ENCODE measurements at regions not wholly inside any gene's neighbourhood (a gene's known extent, or its start where the extent isn't known, plus 50 kb on each side); places are given as distances from the start of the nearest gene placed in this dataset.

DNA sequence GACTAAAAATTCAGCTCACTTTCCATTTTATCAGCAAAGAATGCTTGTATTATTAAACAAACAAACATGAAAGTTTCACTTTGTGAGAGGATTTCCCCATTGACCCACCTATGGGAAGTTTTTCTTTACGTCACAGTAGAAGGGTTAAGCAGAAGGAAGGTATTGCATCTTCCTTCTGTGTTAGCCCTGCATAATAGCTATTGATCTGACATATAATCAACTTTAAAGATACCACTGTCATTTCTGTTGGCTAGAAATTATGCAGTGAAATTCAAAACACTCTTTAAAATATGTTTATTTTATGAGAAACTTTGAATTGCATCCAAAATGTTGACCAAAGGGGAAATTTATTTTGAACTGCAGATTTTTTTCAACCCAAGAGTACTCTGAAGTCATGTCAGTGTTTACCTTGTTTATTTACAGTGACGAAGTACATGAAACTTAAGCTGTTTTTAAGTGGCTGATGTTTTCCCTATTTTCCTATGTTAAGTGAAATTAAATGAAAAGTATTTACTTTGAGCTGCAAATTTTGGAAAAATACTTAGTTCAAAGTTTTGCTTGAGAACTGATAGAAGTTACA lies 566.4 kb downstream of the ZEB2 start:
- Mint-ChIP-seq H3K27me3 (no peaks in the 10 kb centered on the region), H3K9me3 (no peaks in the 10 kb centered on the region), H3K4me3 (no peak overlapping the region), H3K4me1 (peaks cover 0 to 2% (median 0%) of the 10 kb centered on the region in 3 donors), H3K27ac (no peak overlapping the region), H3K36me3 (peaks cover 2% of the 10 kb centered on the region)

DNA sequence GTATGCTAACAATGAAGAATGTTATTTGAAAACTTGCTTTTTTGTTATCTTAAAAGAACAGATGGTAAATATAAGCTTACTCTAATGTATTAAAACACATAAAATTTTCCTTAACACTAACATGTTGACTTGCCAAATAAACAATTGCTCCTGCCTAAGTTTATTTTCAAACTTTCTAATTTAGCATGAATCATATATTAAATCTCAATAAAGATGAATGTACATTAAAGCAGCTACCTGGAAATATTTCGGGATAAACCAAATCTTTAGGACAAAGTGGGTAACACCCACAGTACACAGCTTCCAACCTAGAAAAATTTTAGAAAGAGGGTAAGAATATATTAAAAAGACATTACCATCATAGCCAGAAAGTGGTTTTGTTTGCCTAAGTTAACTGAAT lies 567.4 kb downstream of the ZEB2 start:
- Mint-ChIP-seq H3K4me3 (no peak overlapping the region), H3K27me3 (no peaks in the 10 kb centered on the region), H3K4me1 (peaks cover 0 to 2% (median 0%) of the 10 kb centered on the region in 3 donors), H3K27ac (no peak overlapping the region), H3K9me3 (no peaks in the 10 kb centered on the region), H3K36me3 (peaks cover 4% of the 10 kb centered on the region)

DNA sequence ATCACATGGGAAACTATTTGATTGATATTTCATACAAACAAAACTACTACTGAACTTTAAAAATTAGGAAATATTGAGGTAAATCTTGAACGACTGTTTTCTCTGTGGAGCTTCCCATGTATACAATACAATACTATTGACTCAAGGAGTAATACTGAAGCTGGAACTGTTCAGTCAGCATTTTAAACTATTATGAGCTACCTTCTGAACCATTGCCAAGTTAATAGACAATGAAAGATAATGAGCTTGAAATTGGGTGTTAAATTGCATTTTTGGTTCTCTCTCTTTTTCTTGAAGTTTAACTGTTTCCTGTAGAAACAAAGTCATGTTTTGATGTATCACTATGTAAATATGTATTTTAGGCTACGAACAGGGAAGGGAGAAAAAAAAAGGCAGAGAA lies 569.2 kb downstream of the ZEB2 start:
- Mint-ChIP-seq H3K36me3 (peaks cover 11% of the 10 kb centered on the region), H3K27me3 (no peaks in the 10 kb centered on the region), H3K4me1 (peaks cover 0 to 2% (median 0%) of the 10 kb centered on the region in 3 donors)

DNA sequence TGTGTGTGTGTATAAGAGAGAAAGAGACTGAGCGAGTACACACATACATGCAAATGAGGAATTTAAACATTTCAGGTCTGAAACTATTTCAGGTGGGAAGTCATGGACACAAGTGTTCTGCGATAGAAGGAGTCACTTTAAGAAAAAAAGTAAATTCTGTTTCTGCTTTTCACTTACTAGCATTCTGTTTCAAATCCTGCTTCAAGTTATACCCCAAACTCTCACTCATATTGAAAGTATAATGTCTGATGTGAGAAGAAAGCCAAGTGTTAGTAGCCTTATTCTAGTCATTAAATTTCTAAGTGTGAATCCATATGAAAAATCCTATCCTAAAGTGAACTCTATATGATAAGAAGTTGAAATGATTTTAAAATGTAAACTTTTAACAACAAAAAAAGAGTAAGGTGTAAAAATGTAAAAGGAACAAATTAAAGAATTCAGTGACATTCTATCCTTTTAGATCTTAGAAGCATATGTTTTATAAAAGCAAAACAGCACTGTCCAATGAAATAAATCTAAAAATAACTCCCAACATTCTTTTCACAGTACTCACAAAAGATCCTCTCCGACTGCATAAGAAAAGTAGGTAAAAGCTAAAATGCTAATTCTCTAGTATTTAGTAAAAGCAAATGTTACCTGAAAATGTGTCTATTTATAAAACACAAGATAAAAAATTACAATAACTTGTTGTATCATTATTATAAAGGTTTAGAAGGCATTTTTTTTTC lies 570.6 kb downstream of the ZEB2 start:
- Mint-ChIP-seq H3K9me3 (no peaks in the 10 kb centered on the region), H3K27ac (no peak overlapping the region), H3K27me3 (no peaks in the 10 kb centered on the region), H3K36me3 (peaks cover 13% of the 10 kb centered on the region), H3K4me1 (peaks cover 0 to 2% (median 0%) of the 10 kb centered on the region in 3 donors), H3K4me3 (no peak overlapping the region)

More for the DNA sequence above, 569.2 kb downstream of the ZEB2 start:
- Mint-ChIP-seq H3K4me3 (no peak overlapping the region), H3K9me3 (no peaks in the 10 kb centered on the region), H3K27ac (peak overlapping the region in 1 of 3 donors; percentile 48)

DNA sequence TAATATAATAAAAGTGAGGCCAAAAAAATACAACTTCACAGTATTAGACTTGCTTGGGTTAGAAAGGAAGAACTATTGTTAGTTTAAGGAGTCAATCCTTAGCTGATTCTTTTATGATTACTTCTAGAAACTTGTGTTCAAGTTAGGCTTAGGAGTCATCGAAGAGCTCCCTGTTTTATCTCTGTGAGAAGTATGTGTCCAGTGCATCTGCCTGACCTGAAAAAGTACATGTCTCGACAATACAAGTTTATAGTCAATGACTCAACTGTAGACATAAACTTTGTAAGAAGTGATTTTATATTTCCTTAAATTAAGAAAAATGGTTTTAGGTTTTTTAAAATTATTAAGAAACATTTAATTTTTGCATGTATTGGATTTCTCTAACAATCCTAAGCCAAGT lies 571.2 kb downstream of the ZEB2 start:
- H3K4me1 Mint-ChIP-seq, result no peaks in the 10 kb centered on the region
- H3K36me3 Mint-ChIP-seq, result peaks cover 13% of the 10 kb centered on the region
- no peaks in the 10 kb centered on the region for H3K9me3 Mint-ChIP-seq
- H3K27ac Mint-ChIP-seq, result no peak overlapping the region
- no peaks in the 10 kb centered on the region for H3K27me3 Mint-ChIP-seq
- H3K4me3 Mint-ChIP-seq, result no peak overlapping the region

DNA sequence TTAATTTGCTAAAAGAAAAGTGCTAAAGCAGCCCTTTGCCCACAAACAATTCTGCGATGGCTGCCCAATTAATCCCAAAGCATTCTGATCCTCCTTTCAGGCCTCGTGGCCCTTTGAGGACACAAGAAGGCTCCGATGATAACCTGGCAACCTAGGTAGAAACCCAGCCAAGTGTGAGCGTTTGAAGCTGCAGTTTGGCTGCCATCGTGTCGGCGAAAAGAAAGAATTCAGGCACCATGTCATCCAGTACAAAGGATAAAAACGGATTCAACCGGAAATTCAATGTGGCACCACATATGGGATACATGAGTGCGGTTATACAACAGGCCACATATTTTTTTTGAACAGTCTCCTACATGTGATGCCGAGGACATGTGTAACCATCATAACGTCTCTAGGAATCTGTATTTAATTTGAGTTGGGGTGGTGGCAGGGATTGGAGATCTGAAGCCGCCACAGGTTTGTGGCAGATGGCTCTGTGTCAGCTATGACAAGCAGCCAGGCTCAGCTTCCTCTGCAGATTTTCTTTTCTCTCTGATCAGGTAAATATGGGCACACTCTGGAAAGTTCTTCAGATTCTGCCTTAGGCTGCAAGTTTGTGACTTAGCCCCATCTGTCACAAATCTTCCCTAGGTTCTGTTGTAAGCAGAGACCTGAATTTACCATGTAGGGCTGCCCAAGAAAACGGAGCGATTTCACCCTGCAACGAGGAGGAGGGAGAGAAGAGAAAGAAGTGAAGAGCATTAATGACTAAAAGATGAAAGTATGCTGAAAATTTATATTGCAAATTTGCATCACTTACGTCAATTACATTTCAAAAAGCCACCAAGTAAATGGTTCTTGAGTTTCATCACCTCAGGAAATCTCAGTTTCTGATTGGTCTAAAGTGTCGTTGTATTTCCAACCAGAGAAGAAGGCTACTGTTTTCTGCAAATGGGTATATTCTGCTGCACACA lies 573.2 kb downstream of the ZEB2 start:
- no peaks in the 10 kb centered on the region for H3K9me3 Mint-ChIP-seq
- no peak overlapping the region for H3K4me3 Mint-ChIP-seq
- peaks cover 18% of the 10 kb centered on the region for H3K36me3 Mint-ChIP-seq
- H3K4me1 Mint-ChIP-seq, result no peaks in the 10 kb centered on the region
- H3K27me3 Mint-ChIP-seq, result no peaks in the 10 kb centered on the region
- peak overlapping the region in 1 of 3 donors; percentile 57 for H3K27ac Mint-ChIP-seq

DNA sequence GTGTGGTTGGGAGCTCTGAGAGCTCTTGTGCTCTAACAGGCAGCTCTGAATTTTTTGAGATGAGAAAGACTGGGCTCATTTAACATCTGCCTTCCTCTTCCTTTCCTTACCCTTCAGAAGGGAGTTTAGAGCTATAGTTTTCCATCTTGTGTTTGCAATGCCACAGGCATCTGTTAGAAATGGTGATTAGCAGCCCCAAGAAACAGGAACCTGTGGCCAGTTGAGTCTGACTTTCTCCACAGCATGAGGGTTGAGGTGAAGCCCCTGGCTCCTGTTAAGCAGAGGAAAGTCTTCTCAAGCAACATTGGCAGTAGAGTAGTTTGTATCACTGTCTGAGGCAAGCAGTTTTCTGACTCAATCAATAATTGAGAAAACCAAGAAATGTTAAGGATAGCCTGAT lies 577.4 kb downstream of the ZEB2 start:
- H3K27ac Mint-ChIP-seq, result no peak overlapping the region
- peaks cover 2 to 11% (median 4%) of the 10 kb centered on the region in 3 donors for H3K4me1 Mint-ChIP-seq
- no peak overlapping the region for H3K4me3 Mint-ChIP-seq
- peaks cover 14% of the 10 kb centered on the region for H3K27me3 Mint-ChIP-seq
- no peaks in the 10 kb centered on the region for H3K9me3 Mint-ChIP-seq
- H3K36me3 Mint-ChIP-seq, result peaks cover 19% of the 10 kb centered on the region

DNA sequence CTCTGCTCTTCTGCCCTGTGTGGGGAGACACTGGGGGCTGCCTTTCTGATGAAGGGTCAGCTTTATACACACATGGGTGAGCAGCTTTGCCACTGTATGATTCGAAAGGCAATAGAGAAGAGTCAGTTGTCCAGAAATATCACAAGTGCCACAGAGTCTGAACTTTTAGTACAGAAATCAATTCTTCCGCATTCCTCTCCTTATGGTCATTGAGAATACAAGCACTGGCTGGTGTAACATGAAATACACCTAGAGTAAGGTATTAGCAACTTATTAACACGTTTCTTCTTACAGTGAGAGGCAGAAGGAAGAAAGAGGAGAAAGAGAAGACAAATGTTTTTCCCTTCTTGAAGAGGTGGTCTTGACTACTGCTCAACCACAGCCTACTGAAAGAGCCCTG lies 579.2 kb downstream of the ZEB2 start:
- peaks cover 22% of the 10 kb centered on the region for H3K27me3 Mint-ChIP-seq
- peaks cover 5 to 19% (median 6%) of the 10 kb centered on the region in 3 donors for H3K4me1 Mint-ChIP-seq
- H3K36me3 Mint-ChIP-seq, result peaks cover 12% of the 10 kb centered on the region
- no peaks in the 10 kb centered on the region for H3K9me3 Mint-ChIP-seq
- no peak overlapping the region for H3K27ac Mint-ChIP-seq
- H3K4me3 Mint-ChIP-seq, result no peak overlapping the region

DNA sequence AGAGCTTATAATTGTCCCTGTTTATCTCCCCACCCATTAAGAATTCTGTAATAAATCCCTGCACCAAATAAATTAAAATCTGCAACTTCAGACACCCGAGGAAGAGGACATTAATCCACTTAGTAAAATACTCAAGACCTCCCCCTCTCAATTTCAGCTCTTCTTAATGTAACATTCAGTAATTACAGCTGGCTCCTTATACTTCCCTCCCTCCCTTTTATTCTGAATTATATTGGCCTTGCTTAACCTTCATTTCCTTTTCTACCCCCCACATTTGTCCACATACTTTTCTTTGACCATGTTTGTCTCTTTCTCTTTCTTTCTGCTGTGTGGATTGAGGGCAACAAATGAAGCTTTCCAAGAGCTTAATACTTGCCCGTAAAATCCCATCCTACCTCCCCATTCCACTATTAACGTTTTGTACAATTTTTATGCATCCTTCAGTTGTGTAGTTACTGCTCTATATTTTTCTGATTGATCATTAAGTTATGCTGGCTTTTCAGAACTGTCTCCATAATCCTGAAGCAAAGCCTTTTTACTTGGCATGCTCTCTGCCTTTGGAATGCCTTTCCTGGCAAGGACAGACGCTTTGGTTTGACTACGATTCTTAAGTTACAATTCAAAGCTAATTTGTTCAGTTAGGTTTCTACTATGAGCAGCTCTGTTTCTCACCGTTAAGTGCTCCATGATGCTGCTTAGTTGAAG lies 580.1 kb downstream of the ZEB2 start:
- H3K4me1 Mint-ChIP-seq, result peaks cover 5 to 20% (median 6%) of the 10 kb centered on the region in 3 donors
- H3K36me3 Mint-ChIP-seq, result peaks cover 9% of the 10 kb centered on the region
- peaks cover 22% of the 10 kb centered on the region for H3K27me3 Mint-ChIP-seq
- no peak overlapping the region for H3K27ac Mint-ChIP-seq
- no peaks in the 10 kb centered on the region for H3K9me3 Mint-ChIP-seq
- no peak overlapping the region for H3K4me3 Mint-ChIP-seq

DNA sequence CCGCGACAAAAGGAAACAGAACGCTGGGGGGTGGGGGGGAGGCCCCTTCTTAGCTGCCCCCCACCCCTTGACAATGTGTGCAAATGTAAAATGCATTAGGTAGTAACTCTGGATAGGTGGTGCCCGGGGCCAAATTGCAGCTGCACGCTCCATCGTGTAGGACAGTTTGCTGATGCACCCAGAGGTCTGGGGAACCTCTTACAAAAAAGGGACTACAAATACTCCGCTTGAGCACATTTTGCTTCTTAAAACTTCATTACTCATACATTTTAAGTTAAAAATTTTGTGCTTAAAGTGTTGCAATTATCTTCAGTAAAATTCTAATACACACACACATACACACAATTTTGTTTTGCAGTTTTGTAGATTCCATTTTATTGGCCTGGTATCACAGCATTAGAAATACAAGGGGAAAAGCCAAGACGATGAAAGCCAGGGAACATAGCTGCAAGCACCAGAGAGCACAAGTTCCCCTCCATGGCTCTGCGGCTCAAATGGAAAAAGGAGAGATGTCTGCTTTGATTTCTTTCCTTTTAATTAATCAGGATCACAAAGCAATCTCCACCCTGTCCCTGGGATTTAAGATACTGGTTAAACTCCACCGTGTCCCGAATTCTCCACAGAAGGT lies 582.1 kb downstream of the ZEB2 start:
- no peak overlapping the region for H3K27ac Mint-ChIP-seq
- H3K27me3 Mint-ChIP-seq, result peaks cover 22% of the 10 kb centered on the region
- H3K36me3 Mint-ChIP-seq, result peaks cover 9% of the 10 kb centered on the region
- H3K4me3 Mint-ChIP-seq, result peak overlapping the region; percentile 44 to 87 (median 69)
- no peaks in the 10 kb centered on the region for H3K9me3 Mint-ChIP-seq
- peaks cover 5 to 20% (median 6%) of the 10 kb centered on the region in 3 donors for H3K4me1 Mint-ChIP-seq

DNA sequence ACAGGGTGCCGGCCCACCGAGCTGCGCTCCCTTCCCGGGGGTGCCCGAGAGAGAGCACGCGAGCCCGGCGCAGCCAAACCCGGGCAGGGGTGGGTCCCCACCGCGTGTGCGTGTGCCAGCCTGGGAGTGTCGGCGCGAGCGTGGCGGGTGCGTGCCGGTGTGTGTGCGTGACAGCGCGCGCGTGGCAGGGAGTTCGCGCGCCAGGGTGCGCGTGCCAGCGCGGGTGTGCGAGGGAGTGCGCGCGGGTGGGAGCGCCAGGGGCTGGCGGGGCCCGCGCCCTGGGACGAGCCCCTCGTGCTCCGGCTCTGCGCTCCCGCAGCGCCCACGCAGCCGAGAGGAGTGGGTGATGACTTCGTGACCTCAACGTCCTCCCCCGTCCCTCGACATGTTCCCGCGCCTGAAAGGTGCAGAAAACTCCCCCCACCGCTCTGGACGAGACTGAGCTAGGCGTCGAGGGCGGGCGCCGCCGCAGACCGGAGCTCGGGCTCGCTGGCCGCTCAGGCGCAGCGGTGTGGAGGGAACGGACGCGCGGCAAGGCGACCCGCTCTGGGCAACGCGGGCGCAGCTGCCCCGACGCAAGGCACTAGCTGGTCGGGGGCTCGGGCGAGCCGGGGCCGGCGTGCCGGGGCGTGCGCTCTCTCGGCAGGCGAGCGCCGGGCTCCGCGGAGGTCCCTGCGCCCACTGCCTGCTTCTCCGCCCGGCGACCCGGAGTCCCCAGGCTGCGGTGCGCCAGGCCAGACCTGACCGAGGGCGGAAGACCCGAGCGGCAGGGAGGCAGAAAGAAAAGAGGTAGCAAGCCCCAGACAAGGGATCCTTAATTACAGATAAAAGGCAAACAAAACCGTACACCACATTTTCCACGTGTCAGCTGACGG lies 582.8 kb downstream of the ZEB2 start:
- no peaks in the 10 kb centered on the region for H3K9me3 Mint-ChIP-seq
- peaks cover 5 to 20% (median 6%) of the 10 kb centered on the region in 3 donors for H3K4me1 Mint-ChIP-seq
- peaks cover 22% of the 10 kb centered on the region for H3K27me3 Mint-ChIP-seq
- H3K27ac Mint-ChIP-seq, result no peak overlapping the region
- H3K36me3 Mint-ChIP-seq, result peaks cover 5% of the 10 kb centered on the region
- H3K4me3 Mint-ChIP-seq, result peak overlapping the region in 3 of 4 donors; percentile 49 to 87 (median 85)

DNA sequence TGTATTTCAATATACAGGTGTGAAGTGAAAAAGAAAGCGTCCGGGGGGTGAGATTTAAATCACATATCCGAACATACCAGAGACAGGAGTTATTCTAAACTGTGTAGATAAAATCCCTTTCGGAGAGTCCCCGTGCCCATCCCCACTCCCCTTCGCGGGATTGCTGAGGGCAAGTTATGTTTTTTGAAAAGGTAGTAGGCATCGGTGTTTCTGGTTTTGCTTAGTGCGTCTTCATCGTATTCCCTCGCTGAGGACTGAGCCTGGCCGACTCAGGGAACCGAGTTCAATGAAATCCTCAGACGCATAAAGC lies 583.4 kb downstream of the ZEB2 start:
- Mint-ChIP-seq H3K9me3 (peaks cover 0 to under 1% (median 0%) of the 10 kb centered on the region in 3 donors), H3K27me3 (peaks cover 22% of the 10 kb centered on the region), H3K36me3 (peaks cover 5% of the 10 kb centered on the region), H3K4me3 (peak overlapping the region; percentile 49 to 85 (median 72)), H3K4me1 (peaks cover 5 to 20% (median 6%) of the 10 kb centered on the region in 3 donors), H3K27ac (no peak overlapping the region)

DNA sequence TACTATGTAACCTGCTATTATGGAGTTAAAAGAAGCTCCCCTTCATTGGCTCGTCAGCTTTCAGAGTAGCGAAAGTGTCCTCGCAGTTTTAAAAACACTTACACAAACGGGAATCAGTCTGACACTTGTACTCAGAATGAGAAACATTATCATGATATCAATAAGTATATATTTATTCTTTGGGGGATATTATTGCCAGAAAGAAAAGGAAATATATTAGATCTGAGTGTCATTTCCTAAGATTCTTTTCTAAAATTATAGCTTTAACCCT lies 584.5 kb downstream of the ZEB2 start:
- Mint-ChIP-seq H3K4me3 (no peak overlapping the region), H3K9me3 (peaks cover 0 to 2% (median 0%) of the 10 kb centered on the region in 3 donors), H3K27me3 (peaks cover 22% of the 10 kb centered on the region), H3K4me1 (peaks cover 5 to 20% (median 6%) of the 10 kb centered on the region in 3 donors), H3K36me3 (no peaks in the 10 kb centered on the region), H3K27ac (no peak overlapping the region)
